Natural killer cell (primary cell): ENCODE measurements at regions not wholly inside any gene's neighbourhood (a gene's known extent, or its start where the extent isn't known, plus 50 kb on each side); places are given as distances from the start of the nearest gene placed in this dataset.

Source experiments
- ATAC-seq, 3 donors: fragments of 150-1000 bp in 2 of 3; fragments of 200-7000 bp in 1 of 3; cut with Tn5 transposase; 1 replicate in 1 of 3; 2 replicates in 2 of 3; pipeline ENCODE4 v1.10.0; 2021; ENCODE audit warnings: mild to moderate bottlenecking in 2 of 3, moderate library complexity in 2 of 3
- DNase-seq, 2 donors: peaks; one replicate each; pipeline versions ENCODE4 v3.0.0 to v3.0.0-alpha.2; 2013 to 2021; ENCODE audit warnings: mixed read lengths in 1 of 2
- H3K27ac ChIP-seq: one replicate; pipeline ENCODE4 v1.5.1; 2013; ENCODE audit warnings: mild to moderate bottlenecking, low read length
- H3K27me3 ChIP-seq: one replicate; pipeline ENCODE4 v1.6.1; 2013; ENCODE audit warnings: low read length; ENCODE audit not compliant: control insufficient read depth, insufficient read depth
- H3K36me3 ChIP-seq: one replicate; pipeline ENCODE4 v1.6.1; 2013; ENCODE audit warnings: low read length; ENCODE audit not compliant: control insufficient read depth, insufficient read depth
- H3K4me1 ChIP-seq: one replicate; pipeline ENCODE4 v1.6.1; 2013; ENCODE audit warnings: low read length; ENCODE audit not compliant: control insufficient read depth, insufficient read depth
- H3K4me3 ChIP-seq: one replicate; pipeline ENCODE4 v1.5.1; 2013; ENCODE audit warnings: low read length
- H3K9me3 ChIP-seq: one replicate; pipeline ENCODE4 v1.6.1; 2013; ENCODE audit warnings: low read length; ENCODE audit not compliant: control insufficient read depth, insufficient read depth
- H3K27ac Mint-ChIP-seq, 2 donors: one replicate each; pipeline ENCODE4 v1.8.0; 2022; ENCODE audit warnings: mild to moderate bottlenecking in 2 of 2, mixed read lengths in 2 of 2, moderate library complexity in 1 of 2
- H3K27me3 Mint-ChIP-seq, 2 donors: one replicate each; pipeline ENCODE4 v1.8.0; 2022; ENCODE audit warnings: low read depth in 2 of 2, mixed read lengths in 2 of 2
- H3K36me3 Mint-ChIP-seq: one replicate; pipeline ENCODE4 v1.8.0; 2022; ENCODE audit warnings: mixed read lengths
- H3K4me1 Mint-ChIP-seq, 2 donors: one replicate each; pipeline ENCODE4 v1.8.0; 2022; ENCODE audit warnings: mixed read lengths in 2 of 2
- H3K4me3 Mint-ChIP-seq: one replicate; pipeline ENCODE4 v1.8.0; 2022; ENCODE audit warnings: mild to moderate bottlenecking, moderate library complexity, mixed read lengths
- H3K9me3 Mint-ChIP-seq, 2 donors: one replicate each; pipeline ENCODE4 v1.8.0; 2022; ENCODE audit warnings: mixed read lengths in 2 of 2
- WGBS: methylation state at CpG from one replicate; pipeline ENCODE4 v1.1.7; 2013; ENCODE audit warnings: missing lambda C conversion rate; ENCODE audit not compliant: insufficient coverage; 5-methylcytosine and 5-hydroxymethylcytosine counted together
- intact Hi-C: fragments of 100-400 bp; cut with micrococcal nuclease; formaldehyde crosslinking; loops from one replicate; pipeline ENCODE4 v1.14.2; 2022
- TF ChIP-seq, protein P1 (sequence below): fragments of 200-600 bp; IDR thresholded peaks from one replicate; pipeline ENCODE4 v1.8.0; 2022; ENCODE audit warnings: antibody characterized with exemption

DNA sequence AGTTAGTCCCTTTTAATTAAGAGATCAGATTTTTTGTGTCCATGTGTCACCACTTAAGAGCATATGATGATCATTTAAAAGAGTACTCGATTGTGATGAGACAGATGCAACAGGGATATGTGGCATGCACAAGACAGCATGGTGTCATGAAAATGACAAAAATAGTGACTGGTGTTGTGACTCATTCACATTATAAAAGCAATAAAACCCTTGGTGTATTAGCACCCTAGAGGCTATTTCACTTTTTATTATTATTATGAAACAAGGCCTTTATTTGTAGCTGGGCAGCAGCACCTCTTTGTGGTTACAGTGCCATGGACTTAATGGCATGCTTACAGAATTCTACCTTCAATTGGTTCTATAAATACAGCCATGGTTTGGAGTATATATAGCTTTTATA lies 1296.0 kb upstream of the ZEB2 start:
- 93% methylated on average over 1 of the region's 1 CpG for WGBS
- no peak for DNase-seq
- no peak overlapping the region for H3K4me3 ChIP-seq
- intact Hi-C loops: no loop called here
- no peaks in the 10 kb centered on the region for H3K36me3 ChIP-seq
- TF ChIP-seq, protein P1, sequence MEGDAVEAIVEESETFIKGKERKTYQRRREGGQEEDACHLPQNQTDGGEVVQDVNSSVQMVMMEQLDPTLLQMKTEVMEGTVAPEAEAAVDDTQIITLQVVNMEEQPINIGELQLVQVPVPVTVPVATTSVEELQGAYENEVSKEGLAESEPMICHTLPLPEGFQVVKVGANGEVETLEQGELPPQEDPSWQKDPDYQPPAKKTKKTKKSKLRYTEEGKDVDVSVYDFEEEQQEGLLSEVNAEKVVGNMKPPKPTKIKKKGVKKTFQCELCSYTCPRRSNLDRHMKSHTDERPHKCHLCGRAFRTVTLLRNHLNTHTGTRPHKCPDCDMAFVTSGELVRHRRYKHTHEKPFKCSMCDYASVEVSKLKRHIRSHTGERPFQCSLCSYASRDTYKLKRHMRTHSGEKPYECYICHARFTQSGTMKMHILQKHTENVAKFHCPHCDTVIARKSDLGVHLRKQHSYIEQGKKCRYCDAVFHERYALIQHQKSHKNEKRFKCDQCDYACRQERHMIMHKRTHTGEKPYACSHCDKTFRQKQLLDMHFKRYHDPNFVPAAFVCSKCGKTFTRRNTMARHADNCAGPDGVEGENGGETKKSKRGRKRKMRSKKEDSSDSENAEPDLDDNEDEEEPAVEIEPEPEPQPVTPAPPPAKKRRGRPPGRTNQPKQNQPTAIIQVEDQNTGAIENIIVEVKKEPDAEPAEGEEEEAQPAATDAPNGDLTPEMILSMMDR: no peak
- Mint-ChIP-seq H3K27me3 (peaks cover 0 to 7% of the 10 kb centered on the region in 2 donors), H3K9me3 (peaks cover 4 to 7% of the 10 kb centered on the region in 2 donors), H3K4me1 (no peaks in the 10 kb centered on the region), H3K4me3 (no peak overlapping the region), H3K27ac (no peak overlapping the region), H3K36me3 (no peaks in the 10 kb centered on the region)
- ATAC-seq: no peak
- H3K9me3 ChIP-seq: no peaks in the 10 kb centered on the region
- no peaks in the 10 kb centered on the region for H3K27me3 ChIP-seq
- no peak overlapping the region for H3K27ac ChIP-seq
- no peaks in the 10 kb centered on the region for H3K4me1 ChIP-seq

DNA sequence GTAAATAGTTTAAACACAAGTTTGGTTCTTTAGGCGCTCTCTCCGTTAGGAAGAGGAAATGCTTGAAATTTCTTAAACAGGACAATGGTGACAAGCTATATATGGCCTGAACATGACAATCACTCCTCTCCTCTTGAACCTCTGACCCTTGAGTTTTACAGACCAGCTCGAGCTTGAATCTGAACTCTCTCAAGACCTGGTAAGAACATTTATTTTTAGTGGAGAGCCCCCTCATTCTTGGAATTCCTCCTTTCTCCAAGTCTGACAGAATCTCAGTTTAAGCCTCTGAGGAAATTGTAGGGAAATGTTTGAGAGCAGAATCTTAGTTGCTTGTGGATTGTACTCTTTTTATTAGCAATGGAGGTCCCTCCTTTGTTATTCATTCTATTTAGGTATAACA lies 1293.6 kb upstream of the ZEB2 start:
- no peak overlapping the region for H3K4me3 ChIP-seq
- TF ChIP-seq, protein P1: no peak
- Mint-ChIP-seq H3K4me1 (no peaks in the 10 kb centered on the region), H3K36me3 (no peaks in the 10 kb centered on the region), H3K27me3 (no peaks in the 10 kb centered on the region), H3K9me3 (peaks cover 2% of the 10 kb centered on the region in 2 donors), H3K27ac (no peak overlapping the region), H3K4me3 (no peak overlapping the region)
- DNase-seq (no peak), ATAC-seq (no peak)
- H3K36me3 ChIP-seq: no peaks in the 10 kb centered on the region
- WGBS: 89% methylated on average over 3 of the region's 3 CpGs
- H3K27me3 ChIP-seq: no peaks in the 10 kb centered on the region
- H3K27ac ChIP-seq: no peak overlapping the region
- no peaks in the 10 kb centered on the region for H3K9me3 ChIP-seq
- H3K4me1 ChIP-seq: no peaks in the 10 kb centered on the region
- intact Hi-C loops: no loop called here

DNA sequence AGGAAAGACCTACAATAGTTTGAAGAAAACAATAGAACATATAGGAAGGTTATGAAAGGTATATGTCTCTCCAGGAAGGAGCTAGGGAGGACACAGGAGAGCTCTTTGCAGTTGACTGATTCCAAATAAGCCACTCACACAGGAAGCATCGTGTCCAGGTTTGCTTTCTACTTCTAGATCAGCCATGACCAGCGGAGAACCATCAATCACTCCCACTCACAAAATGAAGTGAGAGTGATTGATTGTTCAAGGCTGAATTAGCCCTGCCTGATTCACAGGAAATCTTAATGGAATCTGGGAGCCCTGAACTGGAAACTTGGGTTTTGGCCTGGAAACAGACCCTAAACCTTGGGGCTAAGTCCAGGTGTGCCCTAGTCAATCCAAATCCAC lies 1292.2 kb upstream of the ZEB2 start:
- ATAC-seq (no peak), DNase-seq (no peak)
- Mint-ChIP-seq H3K4me3 (no peak overlapping the region), H3K27ac (no peak overlapping the region), H3K9me3 (peaks cover 2% of the 10 kb centered on the region in 2 donors), H3K27me3 (no peaks in the 10 kb centered on the region), H3K4me1 (no peaks in the 10 kb centered on the region), H3K36me3 (no peaks in the 10 kb centered on the region)
- H3K4me3 ChIP-seq: no peak overlapping the region
- intact Hi-C loops: no loop called here
- H3K27ac ChIP-seq: no peak overlapping the region
- no peaks in the 10 kb centered on the region for H3K9me3 ChIP-seq
- TF ChIP-seq, protein P1: no peak
- no peaks in the 10 kb centered on the region for H3K36me3 ChIP-seq
- no peaks in the 10 kb centered on the region for H3K27me3 ChIP-seq
- no CpG with 5 or more reads among the region's 2 CpGs for WGBS
- H3K4me1 ChIP-seq: no peaks in the 10 kb centered on the region

DNA sequence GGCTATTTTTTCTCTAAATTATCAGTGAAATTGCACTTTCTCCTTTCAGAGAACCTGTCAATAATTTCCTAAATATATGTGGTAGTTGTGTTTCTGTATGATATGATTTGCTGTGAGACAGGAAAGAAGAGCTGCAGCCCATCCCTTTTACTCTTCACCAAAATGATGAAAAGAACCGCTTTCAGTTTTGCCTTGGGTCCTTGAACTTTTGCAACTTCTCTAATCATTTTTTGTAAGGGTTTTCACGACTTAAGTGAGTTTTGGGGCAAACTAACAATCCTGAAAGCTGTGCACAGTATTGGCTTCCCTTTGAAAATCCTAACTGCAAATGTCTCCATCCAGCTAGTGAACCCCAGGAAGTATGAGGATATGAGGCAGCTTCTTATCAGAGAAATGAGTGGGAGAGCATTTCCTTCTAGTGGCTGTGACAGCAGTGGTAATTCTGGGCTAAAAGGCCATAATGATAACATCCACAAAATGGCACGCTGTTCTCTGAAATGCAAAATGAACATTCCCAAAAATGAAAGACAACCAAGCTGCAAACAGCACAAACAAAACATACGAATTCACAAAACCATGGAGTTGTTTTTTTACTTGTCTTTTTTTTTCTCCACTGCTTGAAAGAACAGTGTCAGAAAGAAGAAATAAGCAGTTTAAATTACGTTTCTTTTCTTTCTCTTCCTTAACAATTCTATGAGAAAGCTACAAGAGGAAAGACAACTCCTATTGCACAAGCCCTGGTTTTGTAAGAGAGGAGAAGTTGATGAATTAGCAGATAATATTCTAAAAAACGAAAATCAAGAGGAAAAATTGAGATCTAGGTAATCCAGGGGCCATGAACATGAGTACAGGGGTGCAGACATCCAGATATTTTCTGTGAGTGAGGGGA lies 1291.6 kb upstream of the ZEB2 start:
- no peaks in the 10 kb centered on the region for H3K27me3 ChIP-seq
- H3K36me3 ChIP-seq: no peaks in the 10 kb centered on the region
- Mint-ChIP-seq H3K36me3 (no peaks in the 10 kb centered on the region), H3K4me3 (no peak overlapping the region), H3K4me1 (no peaks in the 10 kb centered on the region), H3K27ac (no peak overlapping the region), H3K27me3 (no peaks in the 10 kb centered on the region), H3K9me3 (peaks cover 2% of the 10 kb centered on the region in 2 donors)
- no peak overlapping the region for H3K4me3 ChIP-seq
- H3K27ac ChIP-seq: no peak overlapping the region
- no peaks in the 10 kb centered on the region for H3K9me3 ChIP-seq
- no peak for ATAC-seq
- 45% methylated on average over 5 of the region's 6 CpGs for WGBS
- intact Hi-C loops: no loop called here
- TF ChIP-seq, protein P1: no peak
- H3K4me1 ChIP-seq: no peaks in the 10 kb centered on the region
- DNase-seq: no peak
